HCT116 (cell line): ENCODE measurements at regions not wholly inside any gene's neighbourhood (a gene's known extent, or its start where the extent isn't known, plus 50 kb on each side); places are given as distances from the start of the nearest gene placed in this dataset.

Source experiments
- ATAC-seq: fragments of 200-7000 bp; cut with Tn5 transposase; 2 replicates; pipeline ENCODE4 v1.9.1; 2020; ENCODE audit warnings: mild to moderate bottlenecking, moderate library complexity
- BruUV-seq: library from RNA; stranded (reverse); fragments of 400-500 nt; replicated peaks from 2 replicates; lab custom pipeline; 2021; lab: Mats Ljungman, UMichigan
- CTCF ChIA-PET: fragments of 300-600 bp; sonication (Branson Sonifier 250); formaldehyde crosslinking; loops from one replicate; lab custom pipeline; 2021; ENCODE audit warnings: antibody characterized with exemption; lab: Charles Lee
- POLR2A ChIA-PET: fragments of 300-600, 350-600 bp; sonication (Branson Sonifier 250); formaldehyde crosslinking; loops from one replicate; lab custom pipeline; 2021; ENCODE audit warnings: antibody characterized with exemption; lab: Charles Lee
- RAD21 ChIA-PET, 2 experiments: fragments of 300-600 bp; sonication (Branson Sonifier 250); formaldehyde crosslinking; loops; one replicate each; lab custom pipeline; 2023; ENCODE audit warnings: low total read pairs in 2 of 2; ENCODE audit not compliant: uncharacterized antibody in 2 of 2, unreplicated experiment in 2 of 2, low non-redundant PET in 1 of 2; lab: Charles Lee
- DNase-seq: peaks from one replicate; pipeline ENCODE4 v3.0.0-alpha.2; 2010; ENCODE audit warnings: low read depth, low spot score
- H2AFZ ChIP-seq: fragments of 200-600 bp; shearing (Covaris generic), sonication (generic); 2 replicates; pipeline ENCODE4 v1.6.1; 2017; ENCODE audit warnings: low read depth, mixed run types, mixed read lengths, antibody characterized with exemption, low read length; ENCODE audit not compliant: poor library complexity, severe bottlenecking
- H3K27ac ChIP-seq: 2 replicates; pipeline ENCODE4 v1.5.1; 2012; ENCODE audit warnings: low read depth, low read length
- H3K27me3 ChIP-seq: fragments of 200-600 bp; sonication (generic); 2 replicates; pipeline ENCODE4 v1.6.1; 2016; ENCODE audit warnings: mixed run types, low read length, mixed read lengths; ENCODE audit not compliant: insufficient read depth
- H3K36me3 ChIP-seq, 2 experiments: fragments of 200-500 bp in 1 of 2; fragments of 200-600 bp in 1 of 2; sonication (Bioruptor generic) in 1 of 2; sonication (generic) in 1 of 2; 2 replicates each; pipeline versions ENCODE4 v1.5.1 to v1.6.1; 2014 to 2016; ENCODE audit warnings: low read length in 2 of 2, inconsistent platforms in 1 of 2, mixed read lengths in 1 of 2, mixed run types in 1 of 2; ENCODE audit not compliant: insufficient read depth in 2 of 2, control insufficient read depth in 1 of 2
- H3K4me1 ChIP-seq, 2 experiments: fragments of 200-600 bp in 1 of 2; sonication (generic) in 1 of 2; 2 replicates each; pipeline versions ENCODE4 v1.5.1 to v1.6.1; 2012 to 2017; ENCODE audit warnings: low read length in 2 of 2, inconsistent platforms in 1 of 2, mild to moderate bottlenecking in 1 of 2, mixed read lengths in 1 of 2, mixed run types in 1 of 2, moderate library complexity in 1 of 2; ENCODE audit not compliant: insufficient read depth in 2 of 2, control insufficient read depth in 1 of 2
- H3K4me2 ChIP-seq: fragments of 200-600 bp; sonication (generic); 2 replicates; pipeline ENCODE4 v1.6.1; 2017; ENCODE audit warnings: mixed run types, low read length, mixed read lengths
- H3K4me3 ChIP-seq, 2 experiments: fragments of 200-600 bp in 1 of 2; sonication (generic) in 1 of 2; replicated peaks in 1 of 2; 2 replicates each; pipeline ENCODE4 v1.5.1; 2011 to 2016; ENCODE audit warnings: low read length in 2 of 2, control low read depth in 1 of 2, low read depth in 1 of 2, mild to moderate bottlenecking in 1 of 2, mixed read lengths in 1 of 2, mixed run types in 1 of 2
- H3K79me2 ChIP-seq: fragments of 200-600 bp; sonication (generic); 2 replicates; pipeline ENCODE4 v1.6.1; 2017; ENCODE audit warnings: mild to moderate bottlenecking, mixed run types, low read length, moderate library complexity, mixed read lengths; ENCODE audit not compliant: insufficient read depth
- H3K9ac ChIP-seq: fragments of 200-600 bp; sonication (generic); 2 replicates; pipeline ENCODE4 v1.6.1; 2016; ENCODE audit warnings: low read length, mixed read lengths
- H3K9me2 ChIP-seq: fragments of 200-600 bp; sonication (generic), shearing (Covaris generic); 2 replicates; pipeline ENCODE4 v1.6.1; 2017; ENCODE audit warnings: mixed run types, mild to moderate bottlenecking, moderate library complexity; ENCODE audit not compliant: insufficient read depth
- H3K9me3 ChIP-seq, 2 experiments: fragments of 200-500 bp in 1 of 2; fragments of 200-600 bp in 1 of 2; sonication (Bioruptor generic) in 1 of 2; sonication (generic) in 1 of 2; 2 replicates each; pipeline ENCODE4 v1.6.1; 2014 to 2017; ENCODE audit warnings: low read length in 2 of 2, mixed read lengths in 2 of 2, inconsistent platforms in 1 of 2, low read depth in 1 of 2, mild to moderate bottlenecking in 1 of 2, mixed run types in 1 of 2, moderate library complexity in 1 of 2; ENCODE audit not compliant: control insufficient read depth in 1 of 2, insufficient read depth in 1 of 2
- H4K20me1 ChIP-seq: fragments of 200-600 bp; sonication (generic), shearing (Covaris generic); 2 replicates; pipeline ENCODE4 v1.6.1; 2017; ENCODE audit warnings: mixed run types, mild to moderate bottlenecking, moderate library complexity; ENCODE audit not compliant: insufficient read depth
- CEBPB ChIP-seq: IDR thresholded peaks from 2 replicates; pipeline ENCODE4 v1.6.1; 2012; ENCODE audit warnings: low read depth
- EGR1 ChIP-seq: IDR thresholded peaks from 2 replicates; pipeline ENCODE4 v1.6.1; 2012; ENCODE audit warnings: low read depth
- EZH2 ChIP-seq: fragments of 200-600 bp; sonication (generic); IDR thresholded peaks from 2 replicates; pipeline ENCODE4 v1.6.1; 2017; ENCODE audit warnings: antibody characterized with exemption, mixed run types
- EZH2phosphoT487 ChIP-seq: fragments of 200-600 bp; IDR thresholded peaks from 2 replicates; pipeline ENCODE4 v1.6.1; 2018; ENCODE audit warnings: antibody characterized with exemption, borderline replicate concordance
- JUND ChIP-seq: IDR thresholded peaks from 2 replicates; pipeline ENCODE4 v1.6.1; 2012
- POLR2A ChIP-seq: IDR thresholded peaks from 2 replicates; pipeline ENCODE4 v1.7.0; 2011; ENCODE audit warnings: borderline replicate concordance; ENCODE audit not compliant: insufficient read depth, insufficient read length; ENCODE audit errors: extremely low read depth
- POLR2AphosphoS5 ChIP-seq: IDR thresholded peaks from 2 replicates; pipeline ENCODE4 v1.6.1; 2011; ENCODE audit warnings: mild to moderate bottlenecking, low read depth, low read length, moderate library complexity
- SIN3A ChIP-seq: IDR thresholded peaks from 2 replicates; pipeline ENCODE4 v1.6.1; 2012; ENCODE audit warnings: low read depth
- SP1 ChIP-seq: IDR thresholded peaks from 2 replicates; pipeline ENCODE4 v1.6.1; 2012; ENCODE audit warnings: low read depth
- SRF ChIP-seq: IDR thresholded peaks from 2 replicates; pipeline ENCODE4 v1.6.1; 2012; ENCODE audit warnings: low read depth
- TCF7L2 ChIP-seq: IDR thresholded peaks from 2 replicates; pipeline ENCODE4 v1.7.0; 2011; ENCODE audit warnings: borderline replicate concordance, inconsistent platforms; ENCODE audit not compliant: insufficient read depth, insufficient read length; ENCODE audit errors: extremely low read depth
- YY1 ChIP-seq: IDR thresholded peaks from 2 replicates; pipeline ENCODE4 v1.6.1; 2011; ENCODE audit warnings: low read length, low read depth, moderate library complexity, mild to moderate bottlenecking; ENCODE audit not compliant: insufficient replicate concordance; ENCODE audit errors: extremely low read depth
- ZFX ChIP-seq: fragments of 450-650 bp; IDR thresholded peaks from 2 replicates; pipeline ENCODE4 v1.6.1; 2017
- intact Hi-C: fragments of 100-400 bp; cut with micrococcal nuclease; formaldehyde crosslinking; loops from 2 replicates; pipeline ENCODE4 v1.10.0; 2022
- TF ChIP-seq, protein P1 (sequence below): IDR thresholded peaks from 2 replicates; pipeline ENCODE4 v1.6.1; 2011; ENCODE audit warnings: mild to moderate bottlenecking, low read length, moderate library complexity; ENCODE audit not compliant: insufficient replicate concordance; ENCODE audit errors: extremely low read depth

- H3K9ac ChIP-seq, result no peak overlapping the region
- BruUV-seq, result no TSS peak
- POLR2A ChIA-PET, result no interaction called here
- RAD21 ChIA-PET, result no interaction called here
- TF ChIP-seq SP1, result no peak
- no peak for TF ChIP-seq POLR2AphosphoS5
- no peak for TF ChIP-seq EZH2phosphoT487
- TF ChIP-seq YY1, result no peak
- TF ChIP-seq, protein P1, sequence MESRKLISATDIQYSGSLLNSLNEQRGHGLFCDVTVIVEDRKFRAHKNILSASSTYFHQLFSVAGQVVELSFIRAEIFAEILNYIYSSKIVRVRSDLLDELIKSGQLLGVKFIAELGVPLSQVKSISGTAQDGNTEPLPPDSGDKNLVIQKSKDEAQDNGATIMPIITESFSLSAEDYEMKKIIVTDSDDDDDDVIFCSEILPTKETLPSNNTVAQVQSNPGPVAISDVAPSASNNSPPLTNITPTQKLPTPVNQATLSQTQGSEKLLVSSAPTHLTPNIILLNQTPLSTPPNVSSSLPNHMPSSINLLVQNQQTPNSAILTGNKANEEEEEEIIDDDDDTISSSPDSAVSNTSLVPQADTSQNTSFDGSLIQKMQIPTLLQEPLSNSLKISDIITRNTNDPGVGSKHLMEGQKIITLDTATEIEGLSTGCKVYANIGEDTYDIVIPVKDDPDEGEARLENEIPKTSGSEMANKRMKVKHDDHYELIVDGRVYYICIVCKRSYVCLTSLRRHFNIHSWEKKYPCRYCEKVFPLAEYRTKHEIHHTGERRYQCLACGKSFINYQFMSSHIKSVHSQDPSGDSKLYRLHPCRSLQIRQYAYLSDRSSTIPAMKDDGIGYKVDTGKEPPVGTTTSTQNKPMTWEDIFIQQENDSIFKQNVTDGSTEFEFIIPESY, result no peak
- TF ChIP-seq CEBPB, result no peak
- no peak for TF ChIP-seq ZFX
- no peak for TF ChIP-seq TCF7L2
- no peak for TF ChIP-seq POLR2A
- no peak for TF ChIP-seq EGR1
- TF ChIP-seq EZH2, result no peak
- no peak for TF ChIP-seq SRF
- TF ChIP-seq SIN3A, result no peak
- no peak for TF ChIP-seq JUND
- H2AFZ ChIP-seq, result no peak overlapping the region
- no peak overlapping the region for H3K27ac ChIP-seq
- no peaks in the 10 kb centered on the region for H3K27me3 ChIP-seq
- H4K20me1 ChIP-seq, result no peaks in the 10 kb centered on the region
- no peak overlapping the region for H3K4me2 ChIP-seq
- no peaks in the 10 kb centered on the region for H3K9me2 ChIP-seq
- intact Hi-C loops, result no loop called here
- H3K4me1 ChIP-seq, result no peaks in the 10 kb centered on the region
- H3K9me3 ChIP-seq, result peaks cover 5 to 11% of the 10 kb centered on the region in 2 experiments; a peak in 3 of 4 replicates
- H3K4me3 ChIP-seq, result no peak overlapping the region
- CTCF ChIA-PET, result no interaction called here
- DNase-seq, result no peak
- no peaks in the 10 kb centered on the region for H3K36me3 ChIP-seq
- H3K79me2 ChIP-seq, result no peaks in the 10 kb centered on the region
- ATAC-seq, result no peak
Measured at GRCh38 chr18:55907453-55908175, 319.6 kb upstream of the TCF4 start.
